HCT116 (cell line): ENCODE measurements at regions not wholly inside any gene's neighbourhood (a gene's known extent, or its start where the extent isn't known, plus 50 kb on each side); places are given as distances from the start of the nearest gene placed in this dataset.

ENCODE experiments used
- ATAC-seq: fragments of 200-7000 bp; cut with Tn5 transposase; 2 replicates; pipeline ENCODE4 v1.9.1; 2020; ENCODE audit warnings: mild to moderate bottlenecking, moderate library complexity
- BruUV-seq: library from RNA; stranded (reverse); fragments of 400-500 nt; replicated peaks from 2 replicates; lab custom pipeline; 2021; lab: Mats Ljungman, UMichigan
- CTCF ChIA-PET: fragments of 300-600 bp; sonication (Branson Sonifier 250); formaldehyde crosslinking; loops from one replicate; lab custom pipeline; 2021; ENCODE audit warnings: antibody characterized with exemption; lab: Charles Lee
- POLR2A ChIA-PET: fragments of 300-600, 350-600 bp; sonication (Branson Sonifier 250); formaldehyde crosslinking; loops from one replicate; lab custom pipeline; 2021; ENCODE audit warnings: antibody characterized with exemption; lab: Charles Lee
- RAD21 ChIA-PET, 2 experiments: fragments of 300-600 bp; sonication (Branson Sonifier 250); formaldehyde crosslinking; loops; one replicate each; lab custom pipeline; 2023; ENCODE audit warnings: low total read pairs in 2 of 2; ENCODE audit not compliant: uncharacterized antibody in 2 of 2, unreplicated experiment in 2 of 2, low non-redundant PET in 1 of 2; lab: Charles Lee
- DNase-seq: peaks from one replicate; pipeline ENCODE4 v3.0.0-alpha.2; 2010; ENCODE audit warnings: low read depth, low spot score
- H2AFZ ChIP-seq: fragments of 200-600 bp; shearing (Covaris generic), sonication (generic); 2 replicates; pipeline ENCODE4 v1.6.1; 2017; ENCODE audit warnings: low read depth, mixed run types, mixed read lengths, antibody characterized with exemption, low read length; ENCODE audit not compliant: poor library complexity, severe bottlenecking
- H3K27ac ChIP-seq: 2 replicates; pipeline ENCODE4 v1.5.1; 2012; ENCODE audit warnings: low read depth, low read length
- H3K27me3 ChIP-seq: fragments of 200-600 bp; sonication (generic); 2 replicates; pipeline ENCODE4 v1.6.1; 2016; ENCODE audit warnings: mixed run types, low read length, mixed read lengths; ENCODE audit not compliant: insufficient read depth
- H3K36me3 ChIP-seq, 2 experiments: fragments of 200-500 bp in 1 of 2; fragments of 200-600 bp in 1 of 2; sonication (Bioruptor generic) in 1 of 2; sonication (generic) in 1 of 2; 2 replicates each; pipeline versions ENCODE4 v1.5.1 to v1.6.1; 2014 to 2016; ENCODE audit warnings: low read length in 2 of 2, inconsistent platforms in 1 of 2, mixed read lengths in 1 of 2, mixed run types in 1 of 2; ENCODE audit not compliant: insufficient read depth in 2 of 2, control insufficient read depth in 1 of 2
- H3K4me1 ChIP-seq, 2 experiments: fragments of 200-600 bp in 1 of 2; sonication (generic) in 1 of 2; 2 replicates each; pipeline versions ENCODE4 v1.5.1 to v1.6.1; 2012 to 2017; ENCODE audit warnings: low read length in 2 of 2, inconsistent platforms in 1 of 2, mild to moderate bottlenecking in 1 of 2, mixed read lengths in 1 of 2, mixed run types in 1 of 2, moderate library complexity in 1 of 2; ENCODE audit not compliant: insufficient read depth in 2 of 2, control insufficient read depth in 1 of 2
- H3K4me2 ChIP-seq: fragments of 200-600 bp; sonication (generic); 2 replicates; pipeline ENCODE4 v1.6.1; 2017; ENCODE audit warnings: mixed run types, low read length, mixed read lengths
- H3K4me3 ChIP-seq, 2 experiments: fragments of 200-600 bp in 1 of 2; sonication (generic) in 1 of 2; replicated peaks in 1 of 2; 2 replicates each; pipeline ENCODE4 v1.5.1; 2011 to 2016; ENCODE audit warnings: low read length in 2 of 2, control low read depth in 1 of 2, low read depth in 1 of 2, mild to moderate bottlenecking in 1 of 2, mixed read lengths in 1 of 2, mixed run types in 1 of 2
- H3K79me2 ChIP-seq: fragments of 200-600 bp; sonication (generic); 2 replicates; pipeline ENCODE4 v1.6.1; 2017; ENCODE audit warnings: mild to moderate bottlenecking, mixed run types, low read length, moderate library complexity, mixed read lengths; ENCODE audit not compliant: insufficient read depth
- H3K9ac ChIP-seq: fragments of 200-600 bp; sonication (generic); 2 replicates; pipeline ENCODE4 v1.6.1; 2016; ENCODE audit warnings: low read length, mixed read lengths
- H3K9me2 ChIP-seq: fragments of 200-600 bp; sonication (generic), shearing (Covaris generic); 2 replicates; pipeline ENCODE4 v1.6.1; 2017; ENCODE audit warnings: mixed run types, mild to moderate bottlenecking, moderate library complexity; ENCODE audit not compliant: insufficient read depth
- H3K9me3 ChIP-seq, 2 experiments: fragments of 200-500 bp in 1 of 2; fragments of 200-600 bp in 1 of 2; sonication (Bioruptor generic) in 1 of 2; sonication (generic) in 1 of 2; 2 replicates each; pipeline ENCODE4 v1.6.1; 2014 to 2017; ENCODE audit warnings: low read length in 2 of 2, mixed read lengths in 2 of 2, inconsistent platforms in 1 of 2, low read depth in 1 of 2, mild to moderate bottlenecking in 1 of 2, mixed run types in 1 of 2, moderate library complexity in 1 of 2; ENCODE audit not compliant: control insufficient read depth in 1 of 2, insufficient read depth in 1 of 2
- H4K20me1 ChIP-seq: fragments of 200-600 bp; sonication (generic), shearing (Covaris generic); 2 replicates; pipeline ENCODE4 v1.6.1; 2017; ENCODE audit warnings: mixed run types, mild to moderate bottlenecking, moderate library complexity; ENCODE audit not compliant: insufficient read depth
- CEBPB ChIP-seq: IDR thresholded peaks from 2 replicates; pipeline ENCODE4 v1.6.1; 2012; ENCODE audit warnings: low read depth
- CTCF ChIP-seq, 3 experiments: fragments of 200-600 bp in 1 of 3; sonication (generic) in 1 of 3; IDR thresholded peaks in 2 of 3; conservative IDR thresholded peaks in 1 of 3; 2 replicates each; pipeline ENCODE4 v1.5.1; 2012 to 2017; ENCODE audit warnings: low read depth in 2 of 3, low read length in 2 of 3, antibody characterized with exemption in 1 of 3, borderline replicate concordance in 1 of 3, control low read depth in 1 of 3, mild to moderate bottlenecking in 1 of 3, mixed read lengths in 1 of 3, mixed run types in 1 of 3, moderate library complexity in 1 of 3; ENCODE audit not compliant: insufficient read depth in 1 of 3
- ELF1 ChIP-seq: IDR thresholded peaks from 2 replicates; pipeline ENCODE4 v1.6.1; 2012; ENCODE audit warnings: low read depth, borderline replicate concordance
- EZH2 ChIP-seq: fragments of 200-600 bp; sonication (generic); IDR thresholded peaks from 2 replicates; pipeline ENCODE4 v1.6.1; 2017; ENCODE audit warnings: antibody characterized with exemption, mixed run types
- EZH2phosphoT487 ChIP-seq: fragments of 200-600 bp; IDR thresholded peaks from 2 replicates; pipeline ENCODE4 v1.6.1; 2018; ENCODE audit warnings: antibody characterized with exemption, borderline replicate concordance
- FOSL1 ChIP-seq: IDR thresholded peaks from 2 replicates; pipeline ENCODE4 v1.6.1; 2012; ENCODE audit warnings: low read depth
- MAX ChIP-seq: IDR thresholded peaks from 2 replicates; pipeline ENCODE4 v1.6.1; 2012
- POLR2A ChIP-seq: IDR thresholded peaks from 2 replicates; pipeline ENCODE4 v1.7.0; 2011; ENCODE audit warnings: borderline replicate concordance; ENCODE audit not compliant: insufficient read depth, insufficient read length; ENCODE audit errors: extremely low read depth
- POLR2AphosphoS5 ChIP-seq: IDR thresholded peaks from 2 replicates; pipeline ENCODE4 v1.6.1; 2011; ENCODE audit warnings: mild to moderate bottlenecking, low read depth, low read length, moderate library complexity
- RAD21 ChIP-seq: IDR thresholded peaks from 2 replicates; pipeline ENCODE4 v1.6.1; 2012; ENCODE audit warnings: low read depth, mild to moderate bottlenecking
- SP1 ChIP-seq: IDR thresholded peaks from 2 replicates; pipeline ENCODE4 v1.6.1; 2012; ENCODE audit warnings: low read depth
- ZBTB33 ChIP-seq: IDR thresholded peaks from 2 replicates; pipeline ENCODE4 v1.6.1; 2011; ENCODE audit warnings: mild to moderate bottlenecking, low read length, moderate library complexity; ENCODE audit not compliant: insufficient replicate concordance; ENCODE audit errors: extremely low read depth
- ZFX ChIP-seq: fragments of 450-650 bp; IDR thresholded peaks from 2 replicates; pipeline ENCODE4 v1.6.1; 2017
- intact Hi-C: fragments of 100-400 bp; cut with micrococcal nuclease; formaldehyde crosslinking; loops from 2 replicates; pipeline ENCODE4 v1.10.0; 2022

GRCh38 chr2:102085238-102085637 is 57.3 kb upstream of the IL1R1 start:
- CTCF ChIA-PET = interaction anchor here (1.3 kb wide), 1 partner anchor 155 kb away, joined by 4 read pairs; no protein-coding TSS in a partner anchor
- intact Hi-C loops = no loop called here

More at GRCh38 chr2:102085238-102085637, 57.3 kb upstream of the IL1R1 start:
- Histone ChIP-seq H2AFZ (no peak overlapping the region), H3K27ac (no peak overlapping the region), H3K4me1 (peaks cover 4 to 11% of the 10 kb centered on the region in 2 experiments; a peak in 3 of 4 replicates), H3K9me2 (no peaks in the 10 kb centered on the region), H3K4me3 (no peak overlapping the region), H3K36me3 (no peaks in the 10 kb centered on the region), H3K4me2 (no peak overlapping the region), H3K79me2 (no peaks in the 10 kb centered on the region), H3K9ac (no peak overlapping the region), H3K9me3 (no peaks in the 10 kb centered on the region), H4K20me1 (no peaks in the 10 kb centered on the region), H3K27me3 (no peaks in the 10 kb centered on the region)
- POLR2A ChIA-PET = no interaction called here
- ATAC-seq (no peak), DNase-seq (no peak)
- BruUV-seq = no TSS peak
- RAD21 ChIA-PET = no interaction called here
- no peak for TF ChIP-seq POLR2A
- TF ChIP-seq RAD21 = no peak
- TF ChIP-seq CEBPB = no peak
- no peak for TF ChIP-seq CTCF (IDR thresholded peaks at IDR 0.05 in 2 of 3, conservative IDR thresholded peaks at IDR 0.05 in 1 of 3; ENCODE audit: borderline replicate concordance in 1 of 3, insufficient read depth in 1 of 3, low read depth in 2 of 3, low read length in 2 of 3)
- TF ChIP-seq MAX = no peak
- TF ChIP-seq FOSL1 = no peak
- no peak for TF ChIP-seq ZFX
- no peak for TF ChIP-seq ELF1
- TF ChIP-seq EZH2phosphoT487 = no peak
- TF ChIP-seq POLR2AphosphoS5 = no peak
- no peak for TF ChIP-seq EZH2
- TF ChIP-seq SP1 = no peak
- TF ChIP-seq ZBTB33 = no peak
